GM18519 (cell line): ENCODE measurements at regions not wholly inside any gene's neighbourhood (a gene's known extent, or its start where the extent isn't known, plus 50 kb on each side); places are given as distances from the start of the nearest gene placed in this dataset.

Source experiments
- ATAC-seq: cut with Tn5 transposase; IDR thresholded peaks from one replicate; pipeline ENCODE4 v1.9.1; 2021; ENCODE audit warnings: mild to moderate bottlenecking, moderate library complexity; ENCODE audit not compliant: unreplicated experiment, low FRiP score

DNA sequence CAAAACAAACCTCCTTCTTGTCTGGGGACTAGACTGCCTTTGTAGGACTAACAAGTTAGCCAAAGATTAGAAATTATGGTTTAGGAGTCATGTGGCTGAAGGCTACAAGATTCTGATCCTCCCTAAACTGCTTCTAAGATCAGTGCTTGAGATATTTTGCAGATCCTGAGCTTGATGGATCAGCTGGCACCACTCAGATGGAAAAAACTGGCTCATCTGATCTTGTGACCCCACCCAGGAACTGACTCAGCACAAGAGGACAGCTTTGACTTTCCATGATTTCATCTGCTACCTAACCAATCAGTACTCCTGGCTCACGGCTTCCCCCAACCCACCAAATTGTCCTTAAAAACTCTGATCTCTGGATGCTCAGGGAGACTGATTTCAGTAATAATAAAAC is 271.5 kb upstream of the TAC1 start:
- no peak for ATAC-seq

GRCh38 chr7:97461596-97461995 is 270.3 kb upstream of the TAC1 start:
- no peak for ATAC-seq

- no peak for ATAC-seq
These were observed 265.8 kb upstream of the TAC1 start for GRCh38 chr7:97466071-97466470.

DNA sequence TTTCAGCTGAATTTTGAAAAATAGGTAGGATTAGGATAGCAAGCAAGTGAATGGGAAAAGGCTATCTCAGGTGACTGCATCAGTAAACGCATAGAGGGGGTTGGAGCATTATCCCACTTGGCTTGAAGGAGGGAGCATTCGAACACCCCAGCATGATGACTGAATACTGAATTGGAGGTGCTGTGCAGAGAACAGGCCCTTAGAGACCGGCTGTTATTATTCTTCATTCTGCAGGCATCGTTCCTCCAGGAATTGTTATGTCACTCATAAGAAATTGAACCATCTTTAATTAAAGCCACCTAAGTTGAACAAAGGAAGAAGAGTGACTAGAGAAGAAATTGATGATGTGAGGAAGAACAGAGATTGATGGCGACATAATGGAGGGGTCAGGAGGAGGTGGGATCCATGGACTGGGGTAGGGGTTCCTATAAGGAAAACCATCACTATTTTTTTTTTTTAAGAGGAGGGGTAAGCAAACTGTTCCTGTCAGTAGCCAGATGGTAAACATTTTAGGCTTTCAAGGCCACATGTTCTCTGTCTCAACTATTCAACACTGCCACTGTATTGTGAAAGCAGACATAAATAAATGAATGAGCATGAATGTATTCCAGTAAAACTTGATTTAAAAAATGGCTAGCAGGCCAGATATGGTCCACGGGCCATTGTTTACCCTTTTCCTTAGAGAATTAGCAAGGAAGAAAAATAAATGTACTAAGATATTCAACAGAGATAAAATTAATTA is 264.7 kb upstream of the TAC1 start:
- no peak for ATAC-seq

GRCh38 chr7:97468493-97468892 is 263.4 kb upstream of the TAC1 start:
- ATAC-seq, result no peak

GRCh38 chr7:97470726-97471125 is 261.2 kb upstream of the TAC1 start:
- no peak for ATAC-seq

DNA sequence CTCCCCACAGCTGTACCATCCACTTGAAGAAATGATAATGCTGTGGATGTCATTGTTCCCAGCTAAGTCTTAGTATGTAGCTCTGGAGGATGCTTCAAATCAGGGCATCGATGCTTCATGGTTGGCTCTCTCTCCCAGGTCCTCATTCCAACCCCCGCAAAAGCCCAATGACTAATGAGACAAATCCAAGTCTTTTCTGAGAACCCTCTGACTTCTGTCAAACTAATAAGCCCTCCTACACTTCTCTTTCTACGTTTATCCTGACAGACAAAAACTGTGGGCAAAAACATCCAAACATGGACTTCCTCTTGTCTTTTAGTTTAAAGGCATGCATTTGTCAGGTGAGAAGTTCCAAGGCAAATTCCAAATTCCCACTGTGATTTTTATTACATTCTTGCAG is 260.4 kb upstream of the TAC1 start:
- no peak for ATAC-seq

DNA sequence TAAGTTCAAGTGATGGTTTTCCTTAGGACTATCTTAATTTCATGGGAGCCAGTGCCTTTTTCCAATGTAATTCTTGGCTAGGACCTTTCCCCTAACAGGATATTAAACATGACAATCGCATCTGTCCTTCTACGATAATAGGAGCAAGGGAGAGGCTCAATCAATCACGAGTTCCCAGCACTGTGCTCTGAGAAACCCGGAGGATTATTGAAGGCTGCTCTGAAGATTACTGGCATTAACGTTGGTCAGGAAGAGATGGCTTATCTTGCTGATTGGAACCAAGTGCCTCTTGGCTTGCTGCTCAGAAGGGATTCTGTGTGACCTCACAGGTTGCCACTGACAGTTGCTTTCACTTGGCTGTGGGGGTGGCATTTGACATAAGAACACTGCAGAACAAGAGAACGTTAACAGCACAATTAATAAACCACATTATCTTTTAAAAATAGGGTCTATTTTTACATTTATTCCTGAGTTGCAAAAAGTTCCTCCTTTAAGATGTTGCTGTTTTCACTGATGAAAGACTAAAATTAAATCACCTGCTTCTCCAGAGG is 252.1 kb upstream of the TAC1 start:
- no peak for ATAC-seq

- ATAC-seq, result no peak
These were observed 251.0 kb upstream of the TAC1 start for GRCh38 chr7:97480772-97481390.

GRCh38 chr7:97495487-97495886 is 236.4 kb upstream of the TAC1 start:
- ATAC-seq, result no peak

DNA sequence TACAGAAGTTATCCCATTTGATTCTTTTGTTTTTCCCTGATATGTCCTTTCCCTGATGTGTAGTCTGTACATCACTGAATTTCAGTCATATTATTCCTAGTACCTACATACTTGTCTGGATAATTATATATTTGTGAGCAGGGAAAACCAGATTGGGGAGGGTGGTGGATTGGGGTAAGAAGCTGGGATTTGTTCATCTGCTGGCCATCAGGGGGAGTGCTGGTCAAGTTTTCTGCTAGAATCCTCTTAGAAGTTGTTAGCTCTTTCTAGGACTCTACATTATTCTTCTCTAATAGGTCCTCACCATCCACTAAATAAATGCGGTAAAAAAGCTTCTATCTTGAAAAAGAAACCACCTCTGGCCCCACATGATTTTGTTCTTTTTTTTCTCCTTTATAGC is 232.7 kb upstream of the TAC1 start:
- peak; percentile 66 for ATAC-seq

DNA sequence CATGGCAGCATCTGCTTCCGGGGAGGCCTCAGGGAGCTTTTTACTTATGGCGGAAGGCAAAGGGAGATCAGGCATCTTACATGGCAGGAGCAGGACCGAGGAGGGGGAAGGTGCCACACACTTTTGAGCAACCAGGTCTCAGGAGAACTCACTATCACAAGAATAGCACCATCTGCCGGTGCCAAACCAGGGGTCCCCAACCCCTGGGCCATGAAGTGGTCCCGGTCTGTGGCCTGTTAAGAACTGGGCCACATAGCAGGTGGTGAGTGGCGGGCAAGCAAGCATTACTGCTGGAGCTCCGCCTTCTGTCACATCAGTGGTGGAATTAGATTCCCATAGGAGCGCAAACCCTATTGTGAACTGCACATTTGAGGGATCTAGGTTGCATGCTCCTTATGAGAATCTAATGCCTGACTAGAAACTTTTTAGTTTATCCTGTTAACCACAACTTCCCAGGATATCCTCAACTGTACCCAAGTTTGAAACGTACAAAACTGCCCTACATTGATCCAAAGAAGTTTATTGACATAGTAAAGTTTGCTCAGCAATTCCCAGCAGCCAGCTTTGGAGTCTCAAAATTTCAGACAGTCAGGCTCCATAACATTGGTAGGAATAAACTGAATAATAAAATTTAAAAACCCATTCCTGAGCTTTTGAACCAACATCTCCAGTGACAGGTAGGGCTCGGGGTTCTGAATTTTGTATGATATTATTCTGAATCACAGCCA is 228.4 kb upstream of the TAC1 start:
- no peak for ATAC-seq

DNA sequence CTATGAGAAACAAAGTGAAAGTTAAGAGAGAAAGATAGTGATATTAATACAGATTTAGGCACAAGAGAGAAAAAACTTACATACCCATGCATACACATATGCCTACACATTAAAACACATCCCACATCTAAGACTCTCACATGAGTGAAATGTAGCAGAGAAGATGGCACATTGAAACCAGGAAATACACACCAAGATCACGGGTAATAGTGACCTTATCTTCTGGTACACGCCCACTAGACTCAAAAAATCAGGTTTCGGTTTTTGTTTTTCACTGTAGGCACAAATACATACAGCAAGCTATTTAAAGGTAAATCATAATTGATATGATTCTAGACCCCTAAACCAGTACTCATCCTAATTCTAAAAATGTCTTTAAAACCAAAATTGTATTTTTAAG is 225.2 kb upstream of the TAC1 start:
- peak; percentile 79 for ATAC-seq

- ATAC-seq, result peak; percentile 59
These were observed 219.3 kb upstream of the TAC1 start for GRCh38 chr7:97512441-97513207.

DNA sequence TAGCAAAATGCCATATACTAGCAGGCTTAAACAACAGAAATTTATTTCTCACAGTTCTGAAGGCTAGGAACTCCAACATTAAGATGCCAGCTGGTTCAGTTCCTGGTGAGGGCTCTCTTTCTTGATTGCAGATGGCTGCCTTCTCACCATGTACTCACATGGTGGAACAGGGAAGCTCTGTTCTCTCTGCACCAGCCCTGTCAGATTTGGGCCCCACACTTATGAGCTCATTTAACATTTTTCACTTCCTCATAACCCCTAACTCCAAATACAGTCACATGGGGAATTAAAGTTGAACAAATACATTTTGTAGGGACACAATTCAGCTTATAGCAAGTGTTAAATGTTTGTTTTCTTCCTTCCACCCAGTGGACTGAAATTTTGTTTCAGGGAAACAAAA is 218.6 kb upstream of the TAC1 start:
- ATAC-seq, result peak; percentile 77

DNA sequence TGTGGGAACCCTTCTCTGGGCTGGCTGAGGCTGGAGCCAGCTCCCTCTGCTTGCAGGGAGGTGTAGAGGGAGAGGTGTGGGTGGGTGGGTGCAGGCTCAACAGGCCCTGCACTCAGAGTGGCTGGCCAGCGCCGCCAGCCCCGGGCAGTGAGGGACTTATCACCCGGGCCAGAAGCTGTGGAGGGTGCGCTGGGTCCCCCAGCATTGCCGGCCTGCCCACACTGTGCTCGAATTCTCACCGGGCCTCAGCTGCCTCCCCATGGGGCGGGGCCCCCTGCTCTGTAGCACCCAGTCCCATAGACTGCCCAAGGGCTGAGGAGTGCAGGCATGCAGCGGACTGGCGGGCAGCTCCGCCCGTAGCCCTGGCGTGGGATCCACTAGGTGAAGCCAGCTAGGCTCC is 190.7 kb upstream of the TAC1 start:
- no peak for ATAC-seq

GRCh38 chr7:97555857-97556421 is 175.9 kb upstream of the TAC1 start:
- no peak for ATAC-seq

DNA sequence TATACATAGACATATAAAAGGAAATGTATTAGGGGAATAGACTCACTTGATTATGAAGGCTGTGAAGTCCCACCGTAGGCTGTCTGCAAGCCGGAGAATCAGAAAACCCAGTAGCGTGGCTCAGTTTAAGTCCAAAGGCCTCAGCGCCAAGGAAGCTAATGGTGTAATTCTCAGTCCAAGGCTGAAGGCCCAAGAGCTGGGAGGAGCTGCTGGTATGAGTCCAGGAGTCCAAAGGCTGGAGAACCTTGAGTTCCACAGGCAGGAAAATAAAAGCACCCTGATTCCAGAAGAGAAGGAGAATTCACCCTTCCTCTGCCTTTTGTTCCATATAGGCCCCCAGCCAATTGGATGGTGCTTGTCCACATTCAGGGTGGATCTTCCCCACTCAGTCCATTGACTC is 166.2 kb upstream of the TAC1 start:
- no peak for ATAC-seq

- no peak for ATAC-seq
These were observed 158.8 kb upstream of the TAC1 start for GRCh38 chr7:97573065-97573464.

GRCh38 chr7:97576043-97576442 is 155.8 kb upstream of the TAC1 start:
- no peak for ATAC-seq
